ENCODE measurements at regions not wholly inside any gene's neighbourhood (a gene's known extent, or its start where the extent isn't known, plus 50 kb on each side); places are given as distances from the start of the nearest gene placed in this dataset.

- TF ChIP-seq, protein P1, sequence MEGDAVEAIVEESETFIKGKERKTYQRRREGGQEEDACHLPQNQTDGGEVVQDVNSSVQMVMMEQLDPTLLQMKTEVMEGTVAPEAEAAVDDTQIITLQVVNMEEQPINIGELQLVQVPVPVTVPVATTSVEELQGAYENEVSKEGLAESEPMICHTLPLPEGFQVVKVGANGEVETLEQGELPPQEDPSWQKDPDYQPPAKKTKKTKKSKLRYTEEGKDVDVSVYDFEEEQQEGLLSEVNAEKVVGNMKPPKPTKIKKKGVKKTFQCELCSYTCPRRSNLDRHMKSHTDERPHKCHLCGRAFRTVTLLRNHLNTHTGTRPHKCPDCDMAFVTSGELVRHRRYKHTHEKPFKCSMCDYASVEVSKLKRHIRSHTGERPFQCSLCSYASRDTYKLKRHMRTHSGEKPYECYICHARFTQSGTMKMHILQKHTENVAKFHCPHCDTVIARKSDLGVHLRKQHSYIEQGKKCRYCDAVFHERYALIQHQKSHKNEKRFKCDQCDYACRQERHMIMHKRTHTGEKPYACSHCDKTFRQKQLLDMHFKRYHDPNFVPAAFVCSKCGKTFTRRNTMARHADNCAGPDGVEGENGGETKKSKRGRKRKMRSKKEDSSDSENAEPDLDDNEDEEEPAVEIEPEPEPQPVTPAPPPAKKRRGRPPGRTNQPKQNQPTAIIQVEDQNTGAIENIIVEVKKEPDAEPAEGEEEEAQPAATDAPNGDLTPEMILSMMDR (IDR thresholded peaks at IDR 0.05; ENCODE audit: low read depth, low read length), result peak; percentile 26
Observed at GRCh38 chr6:123715006-123715863, 78.5 kb upstream of the TRDN start.

GRCh38 chr6:123712831-123713230, 76.1 kb upstream of the TRDN start:
- no peak overlapping the region for H3K4me3 ChIP-seq (replicated peaks in 1 of 2; ENCODE audit: low read depth in 2 of 2, low read length in 2 of 2)
- no peak for DNase-seq (ENCODE audit: low read depth in 2 of 2)
- TF ChIP-seq, protein P1 (IDR thresholded peaks at IDR 0.05; ENCODE audit: low read depth, low read length), result no peak

More at GRCh38 chr6:123715006-123715863, 78.5 kb upstream of the TRDN start:
- peak; percentile 30 to 50 for DNase-seq (ENCODE audit: low read depth in 2 of 2)
- H3K4me3 ChIP-seq (replicated peaks in 1 of 2; ENCODE audit: low read depth in 2 of 2, low read length in 2 of 2), result no peak overlapping the region

DNA sequence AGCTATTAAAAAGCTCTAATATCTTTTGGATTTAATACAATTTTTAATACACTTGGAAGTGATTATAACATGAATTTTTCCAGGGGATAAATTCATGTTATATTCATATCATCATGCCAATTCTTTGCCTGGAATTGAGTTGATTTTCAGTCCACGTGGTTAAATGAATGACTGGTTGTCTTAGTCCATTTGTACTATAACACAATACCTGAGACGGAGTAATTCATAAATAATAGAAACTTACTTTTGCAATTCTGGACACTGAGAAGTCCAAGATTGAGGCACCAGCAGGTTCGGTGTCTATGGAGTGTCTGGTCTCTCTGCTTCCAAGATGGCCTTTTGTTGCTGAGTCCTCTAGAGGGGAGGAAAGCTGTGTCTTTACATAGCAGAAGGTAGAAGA, 66.2 kb upstream of the TRDN start:
- DNase-seq (ENCODE audit: low read depth in 2 of 2), result no peak
- TF ChIP-seq, protein P1 (IDR thresholded peaks at IDR 0.05; ENCODE audit: low read depth, low read length), result no peak
- H3K4me3 ChIP-seq (replicated peaks in 1 of 2; ENCODE audit: low read depth in 2 of 2, low read length in 2 of 2), result no peak overlapping the region

- no peak overlapping the region for H3K4me3 ChIP-seq (replicated peaks in 1 of 2; ENCODE audit: low read depth in 2 of 2, low read length in 2 of 2)
- DNase-seq (ENCODE audit: low read depth in 2 of 2), result no peak
- TF ChIP-seq, protein P1 (IDR thresholded peaks at IDR 0.05; ENCODE audit: low read depth, low read length), result no peak
Observed at GRCh38 chr6:123687864-123688263, 51.1 kb upstream of the TRDN start.
